ENCODE measurements at regions not wholly inside any gene's neighbourhood (a gene's known extent, or its start where the extent isn't known, plus 50 kb on each side); places are given as distances from the start of the nearest gene placed in this dataset.

DNA sequence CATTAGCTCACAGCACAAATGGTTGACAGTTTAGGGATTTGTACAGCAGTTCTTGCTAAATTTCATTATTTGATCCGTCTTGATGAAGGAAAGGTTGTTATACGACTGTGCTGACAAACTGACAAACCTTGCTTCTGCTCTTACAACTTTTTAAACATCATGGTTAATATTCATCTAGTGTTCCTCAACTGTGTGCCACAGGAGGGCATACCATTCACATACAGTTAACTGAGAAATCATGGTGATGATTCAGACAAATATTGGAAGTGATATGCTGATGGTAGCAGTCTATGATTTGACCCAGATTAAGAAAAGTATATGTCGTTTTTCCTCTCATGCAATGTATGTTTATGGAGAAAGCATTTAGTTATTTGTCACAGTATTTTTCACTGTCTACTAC is 129.8 kb upstream of the FSIP2 start:
- Histone ChIP-seq H3K4me3 (ENCODE audit: low read length) (no peak overlapping the region), H3K36me3 (ENCODE audit: control insufficient read depth, low read depth, low read length) (no peaks in the 10 kb centered on the region), H3K4me1 (ENCODE audit: control insufficient read depth, low read depth, low read length) (no peaks in the 10 kb centered on the region), H3K9ac (ENCODE audit: low read length) (no peak overlapping the region), H3K27me3 (ENCODE audit: control insufficient read depth, insufficient read depth, low read length) (no peaks in the 10 kb centered on the region), H3K9me3 (ENCODE audit: control insufficient read depth, low read depth, low read length) (no peaks in the 10 kb centered on the region), H3K27ac (ENCODE audit: low read length) (no peak overlapping the region)

DNA sequence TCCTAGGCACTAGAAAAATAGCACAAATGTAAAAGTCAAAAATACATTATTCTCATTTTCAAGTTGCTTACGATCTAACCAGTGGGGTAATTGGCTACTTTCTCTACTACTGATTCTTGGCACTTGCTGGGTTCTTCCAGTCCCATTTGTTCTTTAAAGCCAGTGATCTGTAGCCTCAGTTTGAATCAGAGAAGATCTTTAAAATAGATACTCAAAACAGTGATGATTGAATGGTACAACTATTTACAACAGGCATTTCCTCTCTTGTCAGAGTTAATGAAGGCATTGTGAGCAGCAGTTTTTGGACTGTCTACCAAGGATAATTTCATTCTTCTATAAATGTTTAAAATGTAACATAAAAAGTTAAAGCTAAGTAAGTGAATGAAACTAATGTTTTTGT is 128.3 kb upstream of the FSIP2 start:
- Histone ChIP-seq H3K27ac (ENCODE audit: low read length) (no peak overlapping the region), H3K9ac (ENCODE audit: low read length) (no peak overlapping the region), H3K4me3 (ENCODE audit: low read length) (no peak overlapping the region), H3K4me1 (ENCODE audit: control insufficient read depth, low read depth, low read length) (no peaks in the 10 kb centered on the region), H3K27me3 (ENCODE audit: control insufficient read depth, insufficient read depth, low read length) (no peaks in the 10 kb centered on the region), H3K9me3 (ENCODE audit: control insufficient read depth, low read depth, low read length) (no peaks in the 10 kb centered on the region), H3K36me3 (ENCODE audit: control insufficient read depth, low read depth, low read length) (no peaks in the 10 kb centered on the region)

DNA sequence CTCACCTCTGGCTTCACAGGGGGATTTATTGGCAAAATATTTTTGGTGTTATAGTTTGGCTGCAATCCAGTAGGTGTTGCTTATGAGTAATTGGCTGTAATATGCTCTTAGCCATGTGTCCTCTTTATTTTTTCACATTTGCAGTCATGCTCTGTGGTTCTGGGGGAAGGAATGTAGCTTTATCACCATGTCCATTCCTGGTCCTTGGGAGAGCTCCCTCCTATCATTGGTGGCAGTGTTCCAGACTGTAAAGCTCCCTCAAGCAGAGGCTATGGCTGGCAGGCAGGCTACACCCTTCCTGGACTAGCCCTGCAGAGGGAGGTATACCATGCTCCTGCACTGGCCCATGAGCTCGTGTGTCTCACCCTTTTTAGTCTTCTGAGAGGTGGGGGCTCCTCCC is 120.0 kb upstream of the FSIP2 start:
- no peak overlapping the region for H3K4me3 ChIP-seq (ENCODE audit: low read length)
- no peak overlapping the region for H3K27ac ChIP-seq (ENCODE audit: low read length)
- H3K9ac ChIP-seq (ENCODE audit: low read length): no peak overlapping the region
- H3K9me3 ChIP-seq (ENCODE audit: control insufficient read depth, low read depth, low read length): no peaks in the 10 kb centered on the region
- no peaks in the 10 kb centered on the region for H3K27me3 ChIP-seq (ENCODE audit: control insufficient read depth, insufficient read depth, low read length)
- H3K4me1 ChIP-seq (ENCODE audit: control insufficient read depth, low read depth, low read length): no peaks in the 10 kb centered on the region
- H3K36me3 ChIP-seq (ENCODE audit: control insufficient read depth, low read depth, low read length): no peaks in the 10 kb centered on the region

DNA sequence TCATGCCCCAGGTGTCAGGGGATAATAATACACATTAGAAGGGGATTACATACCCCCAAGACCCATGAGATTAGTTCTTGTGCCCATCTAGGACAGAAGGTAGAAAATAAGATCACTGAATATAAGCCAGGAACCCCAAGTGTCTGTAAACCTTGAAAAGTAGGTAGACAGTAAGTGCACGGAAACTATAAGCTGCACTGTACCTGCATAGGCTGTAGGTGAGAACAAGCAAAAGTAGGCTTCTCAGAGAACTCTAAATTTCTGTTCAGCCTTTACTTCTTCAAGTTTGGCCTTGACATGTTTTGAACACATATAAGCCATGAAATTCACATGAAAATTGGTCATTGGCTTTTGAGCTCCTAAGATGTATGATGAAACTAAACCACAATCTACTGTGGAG is 113.0 kb upstream of the FSIP2 start:
- Histone ChIP-seq H3K36me3 (ENCODE audit: control insufficient read depth, low read depth, low read length) (no peaks in the 10 kb centered on the region), H3K27ac (ENCODE audit: low read length) (no peak overlapping the region)

DNA sequence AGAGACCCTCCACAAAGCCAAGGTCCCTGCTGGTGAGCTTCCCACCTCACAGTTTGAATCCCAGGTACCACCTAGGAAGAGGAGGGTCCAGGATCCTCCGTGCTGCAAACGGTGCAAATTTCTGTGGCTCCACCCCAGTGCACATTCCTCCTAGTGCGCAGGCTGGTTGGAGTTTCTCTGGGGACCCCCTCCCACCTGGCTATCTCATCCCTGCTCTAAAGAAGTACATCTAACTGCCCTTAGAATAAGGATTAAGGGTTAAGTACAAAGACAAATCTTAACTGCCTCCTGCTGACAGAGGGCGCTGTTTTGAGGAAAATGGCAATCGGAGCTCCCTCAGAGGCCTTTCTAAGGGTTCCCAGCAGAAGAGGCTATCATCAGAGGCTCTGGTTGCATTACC is 109.6 kb upstream of the FSIP2 start:
- H3K4me1 ChIP-seq (ENCODE audit: control insufficient read depth, low read depth, low read length): peaks cover 5% of the 10 kb centered on the region
- no peak overlapping the region for H3K9ac ChIP-seq (ENCODE audit: low read length)
- H3K27me3 ChIP-seq (ENCODE audit: control insufficient read depth, insufficient read depth, low read length): no peaks in the 10 kb centered on the region
- H3K9me3 ChIP-seq (ENCODE audit: control insufficient read depth, low read depth, low read length): no peaks in the 10 kb centered on the region
- no peak overlapping the region for H3K27ac ChIP-seq (ENCODE audit: low read length)
- no peaks in the 10 kb centered on the region for H3K36me3 ChIP-seq (ENCODE audit: control insufficient read depth, low read depth, low read length)
- H3K4me3 ChIP-seq (ENCODE audit: low read length): no peak overlapping the region

More for the DNA sequence above, 113.0 kb upstream of the FSIP2 start:
- Histone ChIP-seq H3K9me3 (ENCODE audit: control insufficient read depth, low read depth, low read length) (no peaks in the 10 kb centered on the region), H3K4me3 (ENCODE audit: low read length) (no peak overlapping the region), H3K9ac (ENCODE audit: low read length) (no peak overlapping the region), H3K4me1 (ENCODE audit: control insufficient read depth, low read depth, low read length) (no peaks in the 10 kb centered on the region), H3K27me3 (ENCODE audit: control insufficient read depth, insufficient read depth, low read length) (no peaks in the 10 kb centered on the region)

DNA sequence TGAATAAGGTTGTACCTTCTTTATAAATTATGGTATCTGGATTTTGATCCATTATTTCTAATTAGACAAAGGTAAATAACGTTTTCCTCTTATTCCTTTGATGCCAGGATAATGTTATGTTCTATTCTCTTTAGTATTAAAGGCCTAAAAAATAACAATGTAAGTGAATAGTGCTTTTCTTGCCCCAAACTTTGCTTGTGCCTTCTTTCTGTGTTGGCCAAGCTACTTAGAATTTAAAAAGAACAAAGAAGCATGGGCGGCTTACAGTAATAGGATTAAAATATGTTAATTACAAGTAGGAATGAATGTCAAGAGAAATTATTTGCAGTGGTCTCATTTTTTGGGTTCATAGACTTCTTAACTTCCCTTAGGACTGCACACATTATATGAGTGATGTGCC is 105.0 kb upstream of the FSIP2 start:
- no peaks in the 10 kb centered on the region for H3K27me3 ChIP-seq (ENCODE audit: control insufficient read depth, insufficient read depth, low read length)
- H3K36me3 ChIP-seq (ENCODE audit: control insufficient read depth, low read depth, low read length): no peaks in the 10 kb centered on the region
- H3K9ac ChIP-seq (ENCODE audit: low read length): no peak overlapping the region
- H3K27ac ChIP-seq (ENCODE audit: low read length): no peak overlapping the region
- no peak overlapping the region for H3K4me3 ChIP-seq (ENCODE audit: low read length)
- H3K4me1 ChIP-seq (ENCODE audit: control insufficient read depth, low read depth, low read length): peaks cover 12% of the 10 kb centered on the region
- H3K9me3 ChIP-seq (ENCODE audit: control insufficient read depth, low read depth, low read length): no peaks in the 10 kb centered on the region

DNA sequence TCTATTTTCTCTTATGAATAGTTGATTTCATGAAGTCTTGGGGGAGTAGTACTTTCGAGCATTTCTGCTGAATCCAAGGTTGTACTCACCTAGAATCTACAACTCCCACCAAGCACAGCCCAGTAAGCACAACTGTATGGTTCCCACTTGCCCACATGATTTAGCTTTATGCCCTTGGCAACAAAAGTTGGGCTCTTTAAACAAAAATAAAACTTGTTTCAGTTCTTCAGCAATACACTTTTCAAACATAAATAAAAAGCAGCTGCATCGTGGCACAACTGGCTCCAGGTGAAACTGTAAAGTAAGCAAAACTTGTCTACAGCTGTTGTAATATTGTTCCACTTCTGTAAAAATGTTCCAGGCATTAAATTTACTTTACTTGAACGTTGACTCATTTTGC is 99.8 kb upstream of the FSIP2 start:
- no peaks in the 10 kb centered on the region for H3K36me3 ChIP-seq (ENCODE audit: control insufficient read depth, low read depth, low read length)
- no peak overlapping the region for H3K4me3 ChIP-seq (ENCODE audit: low read length)
- no peak overlapping the region for H3K27ac ChIP-seq (ENCODE audit: low read length)
- no peaks in the 10 kb centered on the region for H3K27me3 ChIP-seq (ENCODE audit: control insufficient read depth, insufficient read depth, low read length)
- H3K4me1 ChIP-seq (ENCODE audit: control insufficient read depth, low read depth, low read length): peaks cover 8% of the 10 kb centered on the region
- no peak overlapping the region for H3K9ac ChIP-seq (ENCODE audit: low read length)
- H3K9me3 ChIP-seq (ENCODE audit: control insufficient read depth, low read depth, low read length): no peaks in the 10 kb centered on the region

DNA sequence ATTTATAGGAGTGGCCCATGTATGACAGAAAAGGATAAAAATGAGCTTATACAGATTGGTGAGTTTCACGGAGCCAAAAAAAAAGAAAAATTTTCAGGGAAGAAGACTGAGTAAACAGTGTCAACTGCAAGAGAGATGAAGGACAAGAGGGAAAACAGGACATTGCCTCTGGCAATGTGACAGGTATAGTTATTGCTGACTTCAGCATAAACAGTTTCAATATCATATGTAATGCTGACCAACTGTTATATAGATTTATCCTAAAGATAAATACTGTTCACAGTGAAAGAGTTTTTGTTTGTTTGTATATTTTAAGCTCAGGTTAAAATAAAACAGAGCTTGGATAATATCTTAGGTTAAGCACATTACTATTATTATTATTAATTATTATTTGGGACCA is 98.0 kb upstream of the FSIP2 start:
- Histone ChIP-seq H3K9me3 (ENCODE audit: control insufficient read depth, low read depth, low read length) (no peaks in the 10 kb centered on the region), H3K36me3 (ENCODE audit: control insufficient read depth, low read depth, low read length) (no peaks in the 10 kb centered on the region), H3K4me1 (ENCODE audit: control insufficient read depth, low read depth, low read length) (peaks cover 6% of the 10 kb centered on the region), H3K9ac (ENCODE audit: low read length) (no peak overlapping the region), H3K27ac (ENCODE audit: low read length) (no peak overlapping the region), H3K4me3 (ENCODE audit: low read length) (no peak overlapping the region), H3K27me3 (ENCODE audit: control insufficient read depth, insufficient read depth, low read length) (no peaks in the 10 kb centered on the region)

DNA sequence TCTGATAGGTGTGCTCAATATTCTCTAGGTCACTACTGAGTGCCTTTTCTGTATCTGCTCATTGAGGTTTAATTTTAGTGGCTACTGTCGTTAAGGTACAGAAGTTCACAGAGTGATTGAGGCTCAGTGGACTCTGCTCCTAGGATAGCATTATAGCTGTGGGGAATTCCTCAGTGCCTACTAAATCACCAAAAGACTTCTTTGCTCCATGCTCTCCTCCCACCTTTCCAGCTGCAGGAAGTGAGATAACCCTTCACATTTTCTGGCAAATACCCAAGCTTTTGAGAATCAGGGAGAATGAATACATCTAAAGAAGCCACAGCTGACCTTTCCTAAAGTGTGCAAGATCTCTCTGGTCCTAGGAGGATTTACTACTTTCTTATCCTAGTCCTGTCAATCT is 95.2 kb upstream of the FSIP2 start:
- H3K36me3 ChIP-seq (ENCODE audit: control insufficient read depth, low read depth, low read length): no peaks in the 10 kb centered on the region
- no peaks in the 10 kb centered on the region for H3K9me3 ChIP-seq (ENCODE audit: control insufficient read depth, low read depth, low read length)
- no peak overlapping the region for H3K4me3 ChIP-seq (ENCODE audit: low read length)
- no peak overlapping the region for H3K27ac ChIP-seq (ENCODE audit: low read length)
- H3K4me1 ChIP-seq (ENCODE audit: control insufficient read depth, low read depth, low read length): no peaks in the 10 kb centered on the region
- no peaks in the 10 kb centered on the region for H3K27me3 ChIP-seq (ENCODE audit: control insufficient read depth, insufficient read depth, low read length)
- no peak overlapping the region for H3K9ac ChIP-seq (ENCODE audit: low read length)

DNA sequence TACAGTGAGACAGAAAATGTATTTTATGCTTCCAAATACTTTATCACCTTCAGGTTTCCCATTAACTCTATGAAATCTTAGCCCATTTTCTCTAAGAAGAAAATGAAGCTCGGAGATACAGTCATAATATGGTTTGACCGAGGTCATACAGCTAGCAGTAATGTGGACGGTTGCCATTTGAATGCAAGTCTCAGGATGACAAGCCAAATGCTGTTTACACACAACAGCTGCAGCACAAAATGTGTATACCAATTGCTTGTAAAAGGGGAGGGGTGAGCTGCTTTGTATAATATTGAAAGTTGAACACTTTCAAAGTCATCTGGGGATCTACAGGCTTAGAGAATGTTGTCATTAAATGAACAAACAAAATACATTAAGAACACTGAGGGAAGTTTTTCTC is 93.8 kb upstream of the FSIP2 start:
- H3K4me1 ChIP-seq (ENCODE audit: control insufficient read depth, low read depth, low read length): no peaks in the 10 kb centered on the region

DNA sequence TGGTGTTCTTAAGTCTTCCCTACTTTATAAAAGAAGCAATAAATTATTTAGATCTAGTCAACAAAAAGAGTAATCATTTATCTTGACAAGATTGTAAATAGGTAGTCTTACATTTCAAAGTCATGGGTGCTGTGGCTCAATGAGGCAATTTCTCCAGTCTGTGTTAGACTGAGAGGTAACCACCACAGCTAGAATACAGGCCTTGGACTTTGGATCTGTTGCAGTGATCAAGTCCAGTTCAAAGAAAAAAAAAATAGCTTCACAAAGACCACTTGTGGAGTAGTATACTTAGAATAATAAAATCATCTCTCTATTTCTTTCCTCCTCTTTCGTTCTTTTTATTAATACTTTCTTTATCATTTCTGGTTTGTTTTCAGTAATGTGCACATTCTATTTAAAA is 93.1 kb upstream of the FSIP2 start:
- H3K4me3 ChIP-seq (ENCODE audit: low read length): no peak overlapping the region
- no peak overlapping the region for H3K27ac ChIP-seq (ENCODE audit: low read length)
- no peak overlapping the region for H3K9ac ChIP-seq (ENCODE audit: low read length)
- no peaks in the 10 kb centered on the region for H3K9me3 ChIP-seq (ENCODE audit: control insufficient read depth, low read depth, low read length)
- H3K4me1 ChIP-seq (ENCODE audit: control insufficient read depth, low read depth, low read length): no peaks in the 10 kb centered on the region
- H3K27me3 ChIP-seq (ENCODE audit: control insufficient read depth, insufficient read depth, low read length): no peaks in the 10 kb centered on the region
- no peaks in the 10 kb centered on the region for H3K36me3 ChIP-seq (ENCODE audit: control insufficient read depth, low read depth, low read length)

More for the DNA sequence above, 93.8 kb upstream of the FSIP2 start:
- H3K36me3 ChIP-seq (ENCODE audit: control insufficient read depth, low read depth, low read length): no peaks in the 10 kb centered on the region
- no peaks in the 10 kb centered on the region for H3K27me3 ChIP-seq (ENCODE audit: control insufficient read depth, insufficient read depth, low read length)
- no peaks in the 10 kb centered on the region for H3K9me3 ChIP-seq (ENCODE audit: control insufficient read depth, low read depth, low read length)
- H3K4me3 ChIP-seq (ENCODE audit: low read length): no peak overlapping the region
- no peak overlapping the region for H3K9ac ChIP-seq (ENCODE audit: low read length)
- no peak overlapping the region for H3K27ac ChIP-seq (ENCODE audit: low read length)

DNA sequence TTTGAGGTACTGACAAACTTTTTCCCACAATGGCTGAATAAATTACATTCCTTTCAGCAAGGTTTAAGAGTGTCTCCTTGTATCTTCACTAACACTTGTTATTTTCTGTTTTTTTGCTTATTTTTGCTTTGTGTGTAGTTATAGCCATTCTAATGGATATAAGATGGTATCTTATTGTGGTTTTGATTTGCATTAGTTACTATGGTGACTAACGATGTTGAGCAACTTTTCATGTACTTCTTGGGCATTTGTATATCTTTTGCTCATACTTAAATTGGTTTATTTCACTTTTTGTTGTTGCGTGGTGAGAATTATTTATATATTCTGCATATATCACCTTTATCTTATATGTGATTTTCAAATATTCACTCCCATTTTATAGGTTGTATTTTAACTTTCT is 79.9 kb upstream of the FSIP2 start:
- Histone ChIP-seq H3K27me3 (ENCODE audit: control insufficient read depth, insufficient read depth, low read length) (no peaks in the 10 kb centered on the region), H3K4me3 (ENCODE audit: low read length) (no peak overlapping the region), H3K9me3 (ENCODE audit: control insufficient read depth, low read depth, low read length) (no peaks in the 10 kb centered on the region), H3K9ac (ENCODE audit: low read length) (no peak overlapping the region), H3K27ac (ENCODE audit: low read length) (no peak overlapping the region), H3K36me3 (ENCODE audit: control insufficient read depth, low read depth, low read length) (no peaks in the 10 kb centered on the region), H3K4me1 (ENCODE audit: control insufficient read depth, low read depth, low read length) (no peaks in the 10 kb centered on the region)
